Stimulated activated CD4-positive, alpha-beta T cell treated with anti-CD3 and anti-CD28 coated beads, Interleukin-1b, Interleukin-23, amount 100 ng/mL, for 1 hour (primary cell): ENCODE measurements at regions not wholly inside any gene's neighbourhood (a gene's known extent, or its start where the extent isn't known, plus 50 kb on each side); places are given as distances from the start of the nearest gene placed in this dataset.

Experiments used
- DNase-seq, 2 donors: peaks; one replicate each; pipeline ENCODE4 v3.0.0-alpha.2; 2020; ENCODE audit warnings: low read depth in 2 of 2

DNA sequence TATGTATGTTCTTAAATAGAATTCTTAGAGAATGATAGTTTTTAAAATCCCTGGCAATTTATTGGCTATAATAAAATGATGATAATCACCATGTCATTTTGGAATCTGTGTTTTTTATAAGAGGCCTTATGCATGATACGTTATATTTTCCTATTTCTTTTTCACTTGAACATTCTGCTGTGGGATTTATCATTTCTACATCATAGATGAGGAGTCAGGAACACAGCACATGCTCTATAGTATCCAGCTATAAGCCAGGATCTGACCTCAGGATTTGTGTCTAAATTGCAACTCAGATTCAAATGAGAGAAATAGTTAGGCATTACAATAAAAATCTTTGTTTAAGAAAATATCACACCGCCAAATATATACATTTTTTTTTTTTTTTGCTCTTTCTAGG, 928.0 kb downstream of the EFNB2 start:
- no peak for DNase-seq

DNA sequence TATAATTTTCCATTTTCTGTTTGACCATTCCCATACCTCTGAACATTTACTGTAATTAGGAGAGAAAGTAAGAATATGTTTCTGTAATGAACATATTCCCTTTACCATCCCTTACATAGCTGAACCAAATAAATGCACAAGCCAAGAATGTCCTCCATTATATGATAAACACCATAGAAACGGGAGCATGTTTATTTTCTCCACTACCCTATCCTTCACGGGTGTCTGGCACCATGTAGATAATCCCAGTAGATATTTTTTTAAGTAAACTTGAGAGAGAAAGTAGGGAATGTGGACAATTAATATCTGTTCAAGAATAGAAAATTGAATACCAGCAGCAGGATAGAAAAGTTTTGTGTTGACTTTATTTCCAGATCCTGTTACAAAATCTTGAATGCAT, 928.4 kb downstream of the EFNB2 start:
- no peak for DNase-seq

DNA sequence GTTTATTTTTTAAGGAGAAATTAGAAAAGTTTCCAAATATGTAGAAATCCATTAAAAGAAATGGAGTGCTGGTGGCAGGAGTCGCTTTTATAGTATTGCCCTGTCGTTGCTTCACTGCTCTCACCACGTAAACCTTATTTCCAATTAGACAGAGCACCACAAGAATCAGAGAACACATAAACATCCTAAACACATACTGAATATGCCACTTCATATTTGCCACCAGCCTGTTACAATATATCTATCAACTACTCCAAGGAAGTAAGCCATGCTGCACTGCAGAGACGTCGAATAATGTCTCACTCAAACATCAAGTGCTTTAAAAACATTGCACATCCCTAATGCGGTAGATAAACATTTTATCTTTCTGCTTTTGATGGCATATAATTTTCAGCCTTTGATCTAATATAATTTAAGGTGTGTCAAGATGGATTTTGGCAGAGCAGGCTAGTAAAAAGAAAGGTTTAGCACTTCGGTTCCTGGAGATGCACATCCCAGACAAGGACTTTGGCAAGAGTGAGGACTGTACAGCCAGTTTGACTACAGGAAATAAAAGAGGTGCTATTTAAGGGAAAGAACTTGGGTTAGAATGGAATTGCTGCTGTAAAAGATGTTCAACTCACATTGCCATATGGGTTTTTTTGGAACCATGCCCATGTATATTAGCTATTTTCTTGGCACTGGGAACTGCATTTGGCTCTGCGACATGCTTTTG, 932.3 kb downstream of the EFNB2 start:
- DNase-seq = no peak

DNA sequence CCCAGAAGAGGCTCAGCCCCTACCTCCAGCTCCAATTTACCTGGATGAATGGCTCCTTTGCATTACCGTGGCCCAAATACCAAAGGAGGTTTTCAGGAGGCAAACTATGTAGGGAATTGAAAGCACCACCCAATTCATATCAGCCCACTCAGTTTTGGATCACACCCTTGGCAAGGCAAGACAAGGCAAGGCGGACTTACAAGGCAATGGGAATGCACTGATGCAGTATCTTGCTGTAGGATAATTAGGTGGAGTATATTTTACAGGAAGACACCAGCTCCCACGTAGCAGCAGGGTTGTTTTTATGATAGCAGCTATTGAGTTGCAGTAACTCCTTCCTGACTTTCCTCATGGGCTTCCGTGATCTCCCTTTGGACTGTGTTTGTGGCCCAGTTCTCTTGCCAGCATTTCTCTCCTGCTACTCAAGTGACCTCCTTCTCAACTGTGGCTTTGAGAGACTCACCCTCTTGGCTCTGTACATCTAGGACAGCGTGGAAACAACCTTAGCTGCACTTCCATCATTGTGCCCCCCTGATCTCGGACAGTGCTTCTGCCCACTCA, 935.9 kb downstream of the EFNB2 start:
- no peak for DNase-seq

DNA sequence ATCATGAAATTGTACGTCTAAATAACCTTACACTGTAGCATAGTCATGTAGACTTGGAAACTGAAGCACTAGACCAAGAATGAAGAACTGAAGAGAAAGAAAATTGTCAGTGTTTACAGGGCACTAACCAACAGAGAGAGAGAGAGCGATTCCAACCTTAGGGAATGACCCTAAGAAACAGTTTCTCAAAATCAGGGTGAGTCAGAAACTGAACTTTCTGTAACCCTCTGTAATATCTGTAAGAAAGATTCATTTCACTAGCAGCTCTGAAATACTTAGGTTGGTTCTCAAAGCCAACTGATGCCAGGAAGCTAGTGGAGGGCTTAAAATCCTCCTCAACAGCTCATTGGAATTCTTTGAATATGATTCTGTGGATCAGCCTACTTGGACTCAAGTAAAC, 936.9 kb downstream of the EFNB2 start:
- no peak for DNase-seq

DNA sequence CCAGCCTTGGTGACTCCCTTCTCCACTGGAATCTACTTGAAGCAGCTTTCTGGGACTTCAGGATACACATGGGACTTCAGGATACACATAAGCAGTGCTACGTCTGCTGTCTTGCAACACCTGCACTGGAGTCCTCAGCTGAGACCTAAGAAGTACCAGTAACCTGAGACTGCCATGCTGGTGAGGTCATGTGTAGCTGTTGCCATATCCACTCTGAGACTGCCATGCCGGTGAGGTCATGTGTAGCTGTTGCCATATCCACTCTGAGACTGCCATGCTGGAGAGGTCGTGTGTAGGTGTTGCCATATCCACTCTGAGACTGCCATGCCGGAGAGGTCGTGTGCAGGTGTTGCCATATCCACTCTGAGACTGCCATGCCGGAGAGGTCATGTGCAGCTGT, 937.9 kb downstream of the EFNB2 start:
- no peak for DNase-seq

DNA sequence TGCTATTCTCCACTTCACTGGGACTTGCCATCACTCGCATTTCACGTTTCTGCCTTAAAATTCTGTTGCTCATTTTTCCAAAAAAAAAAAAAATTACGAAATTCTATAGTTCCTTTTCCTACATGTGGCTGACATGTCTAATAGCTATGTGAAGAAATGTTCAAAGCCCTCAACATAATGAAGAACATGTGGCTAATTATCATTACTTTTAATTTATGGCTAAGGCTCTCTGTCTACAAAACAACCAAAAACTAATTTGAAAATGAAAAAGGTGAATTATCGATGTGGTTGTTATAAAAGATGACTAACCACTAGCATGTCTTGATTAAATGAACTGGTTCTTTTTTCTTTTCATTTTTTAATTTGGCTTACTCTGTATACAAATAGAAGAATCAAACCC, 940.0 kb downstream of the EFNB2 start:
- DNase-seq = no peak

DNA sequence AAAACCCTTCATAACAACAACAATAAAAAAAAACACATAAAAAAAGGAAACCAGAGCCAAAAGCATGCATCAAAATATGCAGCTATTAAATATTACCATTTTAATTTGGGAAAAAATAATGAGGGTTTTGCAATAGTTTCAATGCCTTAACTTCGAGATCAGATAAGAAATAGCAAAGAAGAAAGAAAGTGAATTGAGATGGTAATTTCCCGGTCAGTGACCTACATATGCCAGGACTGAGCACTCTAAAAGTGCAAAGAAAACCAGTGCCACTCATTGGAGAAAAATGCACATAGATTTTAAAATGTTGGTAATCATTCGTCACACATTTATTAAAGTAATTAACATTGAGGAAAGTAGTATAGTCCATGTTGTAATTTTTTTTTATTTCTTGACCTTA, 944.2 kb downstream of the EFNB2 start:
- DNase-seq = no peak

DNA sequence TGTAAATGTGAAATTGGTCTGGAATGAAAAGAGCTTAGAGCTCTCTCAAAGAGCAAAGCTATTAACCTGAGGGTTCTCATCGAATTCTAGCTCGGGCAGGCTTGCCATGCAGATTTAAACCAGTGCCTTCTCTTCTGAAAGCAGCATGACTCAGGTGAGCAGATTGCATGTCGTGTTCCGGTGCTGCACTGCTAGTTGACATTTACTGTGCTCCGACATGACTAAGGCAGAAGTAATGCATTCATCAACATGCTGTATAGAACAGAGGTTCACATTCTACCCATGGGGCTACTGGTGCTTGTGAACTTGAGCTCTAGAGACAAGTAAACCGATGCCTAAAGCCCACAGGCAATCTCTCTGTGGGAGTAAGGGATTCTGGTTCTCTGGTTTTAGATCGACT, 947.7 kb downstream of the EFNB2 start:
- DNase-seq = no peak

DNA sequence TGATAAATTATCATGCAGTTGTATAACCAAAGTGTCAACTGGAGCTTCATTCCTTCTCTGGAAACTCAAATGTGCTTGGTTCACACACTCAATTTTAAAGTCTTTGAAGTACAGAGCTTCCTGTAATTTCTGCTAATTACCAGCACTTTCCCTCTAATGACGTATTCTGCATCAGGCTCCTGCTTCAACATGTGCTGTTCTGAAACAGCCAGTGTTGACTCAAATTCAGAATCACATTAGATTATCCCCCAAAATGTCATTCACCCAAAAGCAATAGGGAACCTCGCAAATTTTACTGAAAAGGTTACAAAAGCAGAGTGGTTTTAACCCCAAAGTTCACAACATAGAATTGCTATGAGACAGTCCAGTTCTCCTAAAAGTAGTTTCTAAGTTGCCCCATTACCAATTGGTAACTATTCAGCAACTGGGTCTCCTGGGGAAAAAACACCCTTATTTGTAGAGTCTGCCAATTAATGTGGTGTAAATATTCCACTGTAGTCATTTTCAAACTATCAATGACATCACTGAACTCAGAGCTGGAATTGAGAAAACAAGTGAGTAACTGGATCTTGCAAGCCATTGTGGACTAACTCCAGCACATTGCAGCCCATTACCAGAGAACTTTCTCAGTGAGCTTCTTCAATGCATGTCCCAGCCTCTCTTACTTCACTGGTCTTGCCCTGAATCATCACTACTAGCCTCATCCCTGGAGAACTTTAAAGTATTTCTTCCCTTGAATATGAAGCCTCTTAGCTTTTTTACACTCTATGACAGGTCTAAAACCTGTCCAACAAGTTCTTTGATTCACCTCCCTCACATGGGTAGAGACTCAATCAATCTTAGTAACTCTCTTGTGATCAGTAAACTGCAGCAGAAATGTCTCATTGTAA, 955.4 kb downstream of the EFNB2 start:
- no peak for DNase-seq

DNA sequence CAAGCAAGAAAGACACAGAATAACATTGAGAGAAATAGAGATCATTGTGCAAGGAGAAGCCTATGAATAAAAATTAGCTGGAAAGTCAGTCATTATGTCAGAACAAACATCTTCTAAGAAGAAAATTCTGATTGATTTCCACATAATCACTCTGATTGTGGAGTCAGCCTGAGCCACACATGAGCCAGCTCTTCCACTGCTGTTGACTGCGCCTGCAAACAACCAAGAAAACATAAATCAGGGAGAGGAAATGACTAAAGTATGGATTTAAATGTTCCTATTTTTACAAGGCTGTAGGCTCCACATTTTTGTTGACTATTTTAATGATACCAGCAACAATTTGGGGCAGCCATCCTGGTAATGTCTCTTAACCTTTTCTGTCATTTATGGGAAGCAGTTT, 962.3 kb downstream of the EFNB2 start:
- no peak for DNase-seq

DNA sequence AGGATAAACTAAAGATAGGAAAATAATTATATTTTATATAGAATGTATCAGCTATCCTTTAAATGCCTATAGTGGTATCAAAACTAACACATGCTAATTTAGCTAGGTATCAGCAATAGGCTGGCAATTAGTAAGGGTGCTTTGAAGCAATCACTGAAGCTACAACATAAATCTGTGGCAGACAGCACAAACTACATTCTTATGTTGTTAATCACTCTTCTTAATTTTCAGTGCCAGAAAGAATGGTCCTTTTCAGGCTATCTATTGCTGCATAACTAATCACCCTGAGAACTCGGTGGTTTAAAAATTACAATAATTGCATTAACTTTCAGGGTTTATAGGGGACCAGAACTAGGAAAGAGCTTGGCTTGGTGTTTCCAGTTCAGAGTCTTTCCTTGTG, 963.1 kb downstream of the EFNB2 start:
- DNase-seq = no peak

DNA sequence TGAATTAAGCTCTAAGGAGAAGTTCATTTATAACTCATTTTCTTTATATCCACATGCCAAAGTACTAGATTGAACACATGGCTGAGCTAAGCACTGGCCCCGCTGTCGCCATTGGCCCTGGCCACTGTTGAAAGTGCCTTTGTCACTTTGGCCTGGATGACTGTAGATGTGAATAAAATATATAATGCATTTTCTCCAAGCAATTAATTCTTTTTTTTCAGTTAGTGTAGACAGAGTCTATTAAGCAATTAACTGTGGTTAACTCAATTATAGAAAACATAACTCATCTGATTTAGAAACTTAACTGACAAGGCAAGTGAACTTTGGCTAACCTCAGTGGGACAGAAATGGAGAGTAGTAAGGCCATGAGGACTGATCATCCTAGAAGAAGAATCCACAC, 965.6 kb downstream of the EFNB2 start:
- no peak for DNase-seq

DNA sequence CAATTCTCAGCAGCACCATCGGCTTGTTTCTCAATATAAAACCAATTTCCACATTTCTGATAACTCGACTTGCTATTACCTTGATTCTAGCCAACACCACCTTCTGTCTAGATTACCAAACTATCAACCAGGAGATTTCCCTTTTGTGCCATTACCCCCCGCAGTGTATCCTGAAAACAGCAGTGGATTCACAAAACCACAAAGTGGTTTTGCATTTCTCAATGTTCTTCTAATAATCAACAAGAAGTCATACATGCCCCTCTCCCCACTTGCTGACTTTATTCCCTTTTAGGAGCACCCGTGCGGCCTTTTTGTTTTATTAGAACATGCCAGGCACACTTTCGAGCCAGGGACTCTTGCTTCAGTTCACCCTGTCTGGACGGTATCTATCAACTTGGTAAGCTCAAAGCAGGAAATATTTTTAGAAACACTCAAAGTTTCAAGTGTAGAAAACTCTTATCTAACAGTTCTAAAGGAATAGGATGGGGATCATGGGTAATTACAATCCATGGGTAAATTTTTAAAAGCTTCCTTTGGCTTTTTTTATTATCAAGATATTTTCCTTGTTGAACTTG, 967.4 kb downstream of the EFNB2 start:
- no peak for DNase-seq

DNA sequence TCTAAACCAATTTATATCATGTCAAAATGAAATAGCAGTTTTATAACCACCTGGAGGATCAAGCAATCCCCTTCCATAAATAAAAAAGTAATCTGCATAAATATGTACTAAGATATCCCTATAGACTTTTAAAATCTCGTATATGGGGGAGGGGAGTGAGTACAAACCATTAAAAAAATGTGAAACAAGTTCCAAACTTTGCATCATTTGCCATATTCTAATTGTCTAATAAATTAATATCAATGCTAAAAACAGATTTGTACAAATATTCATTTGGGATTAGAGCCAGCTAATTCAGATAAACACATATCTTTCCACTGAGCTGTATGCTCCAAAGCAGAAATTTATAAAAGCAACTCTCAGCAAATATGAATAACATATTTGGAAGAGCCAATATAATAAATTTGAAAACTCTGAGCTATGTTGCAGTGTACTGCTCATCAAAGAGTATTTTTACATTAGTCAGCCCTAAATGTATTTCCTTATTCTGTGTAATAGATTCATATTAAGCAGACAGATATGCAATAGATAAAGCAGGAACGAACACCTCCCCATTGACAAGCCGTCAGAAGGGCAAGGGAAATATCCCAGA, 970.2 kb downstream of the EFNB2 start:
- DNase-seq = no peak

DNA sequence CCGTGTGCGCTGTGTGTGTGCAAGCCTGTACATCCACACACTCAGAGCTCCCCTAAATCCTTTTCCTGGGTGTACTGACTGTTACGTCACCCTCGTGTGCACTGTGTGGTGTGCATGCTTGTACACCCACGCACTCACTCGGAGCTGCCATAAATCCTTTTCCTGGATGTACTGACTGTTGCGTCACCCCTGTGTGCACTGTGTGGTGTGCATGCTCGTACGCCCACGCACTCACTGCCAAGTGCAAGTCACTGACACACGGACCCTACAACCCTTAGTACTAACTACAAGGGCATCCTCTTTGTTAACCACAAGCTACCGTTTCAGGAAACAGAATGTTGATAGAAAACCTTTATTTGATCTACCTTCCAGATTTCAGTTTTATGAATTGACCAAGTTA, 983.4 kb downstream of the EFNB2 start:
- no peak for DNase-seq

DNA sequence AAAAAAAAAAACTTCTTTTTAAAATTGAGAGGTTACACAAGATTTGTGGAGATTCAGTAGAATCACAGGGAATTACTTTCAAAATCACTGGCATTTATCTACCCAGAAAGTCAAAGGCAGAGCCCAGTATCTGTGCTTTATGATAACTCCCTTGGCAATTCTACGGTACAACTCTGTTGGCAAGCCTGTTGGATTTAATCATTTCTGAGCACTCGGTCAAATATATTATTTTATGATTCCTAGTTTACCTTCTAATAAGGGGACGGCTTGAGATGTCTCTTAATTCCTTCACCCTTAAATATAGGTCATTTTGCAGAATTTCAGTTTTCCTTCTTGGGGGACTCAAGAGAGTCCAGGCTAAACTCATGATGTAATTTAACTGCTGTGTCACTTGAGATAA, 987.6 kb downstream of the EFNB2 start:
- DNase-seq = no peak

DNA sequence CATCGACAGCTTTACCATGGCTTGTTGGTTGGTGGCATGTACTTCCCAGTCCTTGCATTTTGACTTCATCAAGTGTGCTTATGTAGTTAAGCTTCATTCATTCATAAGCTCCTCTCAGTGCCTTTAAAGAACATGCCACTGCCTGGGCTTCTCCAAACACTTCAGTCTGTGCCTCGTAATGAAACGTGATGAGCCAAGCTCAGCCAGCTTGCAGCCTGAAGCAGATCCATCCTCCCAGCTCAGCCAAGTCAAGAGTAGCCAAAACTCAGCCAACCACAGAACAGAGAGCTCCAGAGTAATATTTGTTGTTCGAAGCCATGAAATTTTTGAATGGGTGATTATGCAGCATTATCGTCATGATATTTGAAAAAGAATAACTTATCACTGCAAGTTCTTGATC, 989.7 kb downstream of the EFNB2 start:
- no peak for DNase-seq

DNA sequence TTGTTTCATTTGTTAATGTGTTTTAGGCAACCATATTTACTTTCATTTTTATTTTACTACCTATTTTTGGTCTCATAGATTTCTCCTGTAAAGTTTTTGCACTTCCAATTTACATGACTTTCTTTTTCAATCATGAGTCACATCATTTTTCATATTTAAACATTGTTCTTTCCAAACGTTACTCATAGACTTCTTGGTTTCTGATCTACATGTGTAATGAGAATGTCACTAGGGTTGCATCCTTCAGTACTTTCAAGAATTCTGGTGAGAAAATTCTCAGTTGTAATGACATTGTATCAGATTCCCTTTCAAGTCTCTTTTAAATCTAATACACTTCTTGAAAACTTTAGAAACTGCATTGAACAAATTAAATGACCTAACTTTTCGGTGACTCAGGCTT, 991.7 kb downstream of the EFNB2 start:
- DNase-seq = no peak

DNA sequence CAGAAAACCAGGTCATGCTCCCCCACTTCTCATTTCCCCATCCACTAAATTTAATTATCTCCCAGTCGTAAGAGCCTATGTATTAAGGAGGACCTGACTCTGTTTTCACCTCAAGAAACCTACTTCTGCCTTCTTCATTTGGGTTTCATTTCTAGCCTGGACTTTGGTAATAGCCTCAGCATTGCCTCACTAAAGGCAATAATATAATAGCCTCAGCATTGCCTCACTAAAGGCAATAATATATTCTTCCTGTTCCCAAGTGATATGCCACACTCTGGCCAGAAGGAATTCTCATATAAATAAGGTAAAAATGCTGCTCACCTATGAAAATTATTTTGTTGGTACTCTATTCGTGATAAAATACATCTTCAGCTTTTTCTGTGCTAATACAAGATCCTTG, 993.9 kb downstream of the EFNB2 start:
- DNase-seq = no peak

DNA sequence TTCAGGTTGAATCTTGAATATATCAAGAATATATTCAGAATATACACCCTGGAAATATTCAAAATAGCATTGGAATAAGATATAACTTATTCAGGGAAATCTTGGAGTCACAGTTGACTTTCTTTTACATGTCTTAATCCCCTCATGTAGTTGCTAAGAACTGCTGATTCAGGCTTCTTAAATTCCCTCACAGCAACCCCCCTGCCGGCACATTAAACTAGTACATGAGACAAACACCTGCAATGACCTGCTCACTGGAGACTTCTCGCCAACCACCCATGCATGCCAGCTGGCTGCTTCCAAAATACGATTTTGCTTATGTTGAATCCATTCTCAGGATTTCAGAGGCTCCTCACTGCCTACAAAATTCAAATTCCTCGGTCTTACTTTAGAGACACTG, 997.1 kb downstream of the EFNB2 start:
- no peak for DNase-seq

DNA sequence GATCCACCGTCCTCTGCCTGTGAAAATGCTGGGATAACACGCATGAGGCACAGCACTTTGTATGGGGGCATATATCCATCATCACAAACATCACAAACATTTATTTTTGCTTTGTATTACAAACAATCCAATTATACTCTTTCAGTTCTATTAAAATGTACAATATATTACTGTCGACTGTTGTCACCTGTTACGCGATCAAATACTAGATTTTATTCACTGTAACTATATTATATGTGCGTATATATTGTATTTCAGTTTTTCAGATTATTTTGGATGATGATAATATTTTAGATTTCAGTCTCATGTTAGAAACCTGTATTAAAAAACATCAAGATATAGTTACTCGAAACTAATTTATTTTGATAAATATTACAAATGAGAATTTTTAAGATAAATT, 998.3 kb downstream of the EFNB2 start:
- no peak for DNase-seq
